ENCODE measurements at regions not wholly inside any gene's neighbourhood (a gene's known extent, or its start where the extent isn't known, plus 50 kb on each side); places are given as distances from the start of the nearest gene placed in this dataset.
"Not testable (repeated sequence)": the region's sequence is repeated elsewhere in the genome, so short reads cannot be mapped to it uniquely, and the experiment has no call there.

GRCh38 chr13:38141792-38142191 is 207.9 kb upstream of the UFM1 start:
- no peak for DNase-seq

GRCh38 chr13:38135592-38135991 is 214.1 kb upstream of the UFM1 start:
- DNase-seq: no peak

GRCh38 chr13:38121267-38121666 is 228.4 kb upstream of the UFM1 start:
- no peak for DNase-seq

- no peak for DNase-seq
Measured at GRCh38 chr13:38103851-38104250, 234.3 kb upstream of the TRPC4 start.

- no peak for DNase-seq
Measured at GRCh38 chr13:38099751-38100150, 230.2 kb upstream of the TRPC4 start.

- no peak for DNase-seq
Measured at GRCh38 chr13:38093425-38093824, 223.9 kb upstream of the TRPC4 start.

- DNase-seq: no peak
Measured at GRCh38 chr13:38090913-38091312, 221.3 kb upstream of the TRPC4 start.

GRCh38 chr13:38086721-38087120 is 217.1 kb upstream of the TRPC4 start:
- DNase-seq: no peak

- no peak for DNase-seq
Measured at GRCh38 chr13:38086013-38086412, 216.4 kb upstream of the TRPC4 start.

GRCh38 chr13:38073931-38074330 is 204.4 kb upstream of the TRPC4 start:
- no peak for DNase-seq

- no peak for DNase-seq
Measured at GRCh38 chr13:38072696-38073095, 203.1 kb upstream of the TRPC4 start.

GRCh38 chr13:38071340-38071739 is 201.8 kb upstream of the TRPC4 start:
- not testable (repeated sequence) for DNase-seq

GRCh38 chr13:38053896-38054295 is 184.3 kb upstream of the TRPC4 start:
- DNase-seq: no peak

GRCh38 chr13:38046049-38046376 is 176.4 kb upstream of the TRPC4 start:
- DNase-seq: no peak

GRCh38 chr13:38045278-38046048 is 175.9 kb upstream of the TRPC4 start:
- peak; percentile 17 to 24 for DNase-seq

GRCh38 chr13:38044067-38044466 is 174.5 kb upstream of the TRPC4 start:
- no peak for DNase-seq

GRCh38 chr13:38042771-38043170 is 173.2 kb upstream of the TRPC4 start:
- no peak for DNase-seq

GRCh38 chr13:38024431-38024830 is 154.9 kb upstream of the TRPC4 start:
- DNase-seq: no peak

- no peak for DNase-seq
Measured at GRCh38 chr13:38017320-38017719, 147.7 kb upstream of the TRPC4 start.

- no peak for DNase-seq
Measured at GRCh38 chr13:38013676-38014075, 144.1 kb upstream of the TRPC4 start.

- no peak for DNase-seq
Measured at GRCh38 chr13:38012096-38012495, 142.5 kb upstream of the TRPC4 start.

GRCh38 chr13:38008636-38009035 is 139.1 kb upstream of the TRPC4 start:
- DNase-seq: no peak

- DNase-seq: no peak
Measured at GRCh38 chr13:38002606-38003005, 133.0 kb upstream of the TRPC4 start.

GRCh38 chr13:37997641-37998040 is 128.1 kb upstream of the TRPC4 start:
- no peak for DNase-seq

- peak; percentile 2 to 13 for DNase-seq
Measured at GRCh38 chr13:37995092-37995491, 125.5 kb upstream of the TRPC4 start.
